HCT116 (cell line): ENCODE measurements at regions not wholly inside any gene's neighbourhood (a gene's known extent, or its start where the extent isn't known, plus 50 kb on each side); places are given as distances from the start of the nearest gene placed in this dataset.

Source experiments
- ATAC-seq: fragments of 200-7000 bp; cut with Tn5 transposase; 2 replicates; pipeline ENCODE4 v1.9.1; 2020; ENCODE audit warnings: mild to moderate bottlenecking, moderate library complexity
- BruUV-seq: library from RNA; stranded (reverse); fragments of 400-500 nt; replicated peaks from 2 replicates; lab custom pipeline; 2021; lab: Mats Ljungman, UMichigan
- CTCF ChIA-PET: fragments of 300-600 bp; sonication (Branson Sonifier 250); formaldehyde crosslinking; loops from one replicate; lab custom pipeline; 2021; ENCODE audit warnings: antibody characterized with exemption; lab: Charles Lee
- POLR2A ChIA-PET: fragments of 300-600, 350-600 bp; sonication (Branson Sonifier 250); formaldehyde crosslinking; loops from one replicate; lab custom pipeline; 2021; ENCODE audit warnings: antibody characterized with exemption; lab: Charles Lee
- RAD21 ChIA-PET, 2 experiments: fragments of 300-600 bp; sonication (Branson Sonifier 250); formaldehyde crosslinking; loops; one replicate each; lab custom pipeline; 2023; ENCODE audit warnings: low total read pairs in 2 of 2; ENCODE audit not compliant: uncharacterized antibody in 2 of 2, unreplicated experiment in 2 of 2, low non-redundant PET in 1 of 2; lab: Charles Lee
- DNase-seq: peaks from one replicate; pipeline ENCODE4 v3.0.0-alpha.2; 2010; ENCODE audit warnings: low read depth, low spot score
- H2AFZ ChIP-seq: fragments of 200-600 bp; shearing (Covaris generic), sonication (generic); 2 replicates; pipeline ENCODE4 v1.6.1; 2017; ENCODE audit warnings: low read depth, mixed run types, mixed read lengths, antibody characterized with exemption, low read length; ENCODE audit not compliant: poor library complexity, severe bottlenecking
- H3K27ac ChIP-seq: 2 replicates; pipeline ENCODE4 v1.5.1; 2012; ENCODE audit warnings: low read depth, low read length
- H3K27me3 ChIP-seq: fragments of 200-600 bp; sonication (generic); 2 replicates; pipeline ENCODE4 v1.6.1; 2016; ENCODE audit warnings: mixed run types, low read length, mixed read lengths; ENCODE audit not compliant: insufficient read depth
- H3K36me3 ChIP-seq, 2 experiments: fragments of 200-500 bp in 1 of 2; fragments of 200-600 bp in 1 of 2; sonication (Bioruptor generic) in 1 of 2; sonication (generic) in 1 of 2; 2 replicates each; pipeline versions ENCODE4 v1.5.1 to v1.6.1; 2014 to 2016; ENCODE audit warnings: low read length in 2 of 2, inconsistent platforms in 1 of 2, mixed read lengths in 1 of 2, mixed run types in 1 of 2; ENCODE audit not compliant: insufficient read depth in 2 of 2, control insufficient read depth in 1 of 2
- H3K4me1 ChIP-seq, 2 experiments: fragments of 200-600 bp in 1 of 2; sonication (generic) in 1 of 2; 2 replicates each; pipeline versions ENCODE4 v1.5.1 to v1.6.1; 2012 to 2017; ENCODE audit warnings: low read length in 2 of 2, inconsistent platforms in 1 of 2, mild to moderate bottlenecking in 1 of 2, mixed read lengths in 1 of 2, mixed run types in 1 of 2, moderate library complexity in 1 of 2; ENCODE audit not compliant: insufficient read depth in 2 of 2, control insufficient read depth in 1 of 2
- H3K4me2 ChIP-seq: fragments of 200-600 bp; sonication (generic); 2 replicates; pipeline ENCODE4 v1.6.1; 2017; ENCODE audit warnings: mixed run types, low read length, mixed read lengths
- H3K4me3 ChIP-seq, 2 experiments: fragments of 200-600 bp in 1 of 2; sonication (generic) in 1 of 2; replicated peaks in 1 of 2; 2 replicates each; pipeline ENCODE4 v1.5.1; 2011 to 2016; ENCODE audit warnings: low read length in 2 of 2, control low read depth in 1 of 2, low read depth in 1 of 2, mild to moderate bottlenecking in 1 of 2, mixed read lengths in 1 of 2, mixed run types in 1 of 2
- H3K79me2 ChIP-seq: fragments of 200-600 bp; sonication (generic); 2 replicates; pipeline ENCODE4 v1.6.1; 2017; ENCODE audit warnings: mild to moderate bottlenecking, mixed run types, low read length, moderate library complexity, mixed read lengths; ENCODE audit not compliant: insufficient read depth
- H3K9ac ChIP-seq: fragments of 200-600 bp; sonication (generic); 2 replicates; pipeline ENCODE4 v1.6.1; 2016; ENCODE audit warnings: low read length, mixed read lengths
- H3K9me2 ChIP-seq: fragments of 200-600 bp; sonication (generic), shearing (Covaris generic); 2 replicates; pipeline ENCODE4 v1.6.1; 2017; ENCODE audit warnings: mixed run types, mild to moderate bottlenecking, moderate library complexity; ENCODE audit not compliant: insufficient read depth
- H3K9me3 ChIP-seq, 2 experiments: fragments of 200-500 bp in 1 of 2; fragments of 200-600 bp in 1 of 2; sonication (Bioruptor generic) in 1 of 2; sonication (generic) in 1 of 2; 2 replicates each; pipeline ENCODE4 v1.6.1; 2014 to 2017; ENCODE audit warnings: low read length in 2 of 2, mixed read lengths in 2 of 2, inconsistent platforms in 1 of 2, low read depth in 1 of 2, mild to moderate bottlenecking in 1 of 2, mixed run types in 1 of 2, moderate library complexity in 1 of 2; ENCODE audit not compliant: control insufficient read depth in 1 of 2, insufficient read depth in 1 of 2
- H4K20me1 ChIP-seq: fragments of 200-600 bp; sonication (generic), shearing (Covaris generic); 2 replicates; pipeline ENCODE4 v1.6.1; 2017; ENCODE audit warnings: mixed run types, mild to moderate bottlenecking, moderate library complexity; ENCODE audit not compliant: insufficient read depth
- ATF3 ChIP-seq: IDR thresholded peaks from 2 replicates; pipeline ENCODE4 v1.6.1; 2012
- CBX3 ChIP-seq: IDR thresholded peaks from 2 replicates; pipeline ENCODE4 v1.6.1; 2012; ENCODE audit warnings: low read depth
- CTCF ChIP-seq, 3 experiments: fragments of 200-600 bp in 1 of 3; sonication (generic) in 1 of 3; IDR thresholded peaks in 2 of 3; conservative IDR thresholded peaks in 1 of 3; 2 replicates each; pipeline ENCODE4 v1.5.1; 2012 to 2017; ENCODE audit warnings: low read depth in 2 of 3, low read length in 2 of 3, antibody characterized with exemption in 1 of 3, borderline replicate concordance in 1 of 3, control low read depth in 1 of 3, mild to moderate bottlenecking in 1 of 3, mixed read lengths in 1 of 3, mixed run types in 1 of 3, moderate library complexity in 1 of 3; ENCODE audit not compliant: insufficient read depth in 1 of 3
- EGR1 ChIP-seq: IDR thresholded peaks from 2 replicates; pipeline ENCODE4 v1.6.1; 2012; ENCODE audit warnings: low read depth
- EZH2 ChIP-seq: fragments of 200-600 bp; sonication (generic); IDR thresholded peaks from 2 replicates; pipeline ENCODE4 v1.6.1; 2017; ENCODE audit warnings: antibody characterized with exemption, mixed run types
- FOSL1 ChIP-seq: IDR thresholded peaks from 2 replicates; pipeline ENCODE4 v1.6.1; 2012; ENCODE audit warnings: low read depth
- JUND ChIP-seq: IDR thresholded peaks from 2 replicates; pipeline ENCODE4 v1.6.1; 2012
- MAX ChIP-seq: IDR thresholded peaks from 2 replicates; pipeline ENCODE4 v1.6.1; 2012
- POLR2A ChIP-seq: IDR thresholded peaks from 2 replicates; pipeline ENCODE4 v1.7.0; 2011; ENCODE audit warnings: borderline replicate concordance; ENCODE audit not compliant: insufficient read depth, insufficient read length; ENCODE audit errors: extremely low read depth
- POLR2AphosphoS5 ChIP-seq: IDR thresholded peaks from 2 replicates; pipeline ENCODE4 v1.6.1; 2011; ENCODE audit warnings: mild to moderate bottlenecking, low read depth, low read length, moderate library complexity
- SIN3A ChIP-seq: IDR thresholded peaks from 2 replicates; pipeline ENCODE4 v1.6.1; 2012; ENCODE audit warnings: low read depth
- SP1 ChIP-seq: IDR thresholded peaks from 2 replicates; pipeline ENCODE4 v1.6.1; 2012; ENCODE audit warnings: low read depth
- SRF ChIP-seq: IDR thresholded peaks from 2 replicates; pipeline ENCODE4 v1.6.1; 2012; ENCODE audit warnings: low read depth
- TCF7L2 ChIP-seq: IDR thresholded peaks from 2 replicates; pipeline ENCODE4 v1.7.0; 2011; ENCODE audit warnings: borderline replicate concordance, inconsistent platforms; ENCODE audit not compliant: insufficient read depth, insufficient read length; ENCODE audit errors: extremely low read depth
- YY1 ChIP-seq: IDR thresholded peaks from 2 replicates; pipeline ENCODE4 v1.6.1; 2011; ENCODE audit warnings: low read length, low read depth, moderate library complexity, mild to moderate bottlenecking; ENCODE audit not compliant: insufficient replicate concordance; ENCODE audit errors: extremely low read depth
- ZFX ChIP-seq: fragments of 450-650 bp; IDR thresholded peaks from 2 replicates; pipeline ENCODE4 v1.6.1; 2017
- ZNF274 ChIP-seq: fragments of 200-500 bp; sonication (Bioruptor generic); IDR thresholded peaks from 2 replicates; pipeline ENCODE4 v1.6.1; 2014; ENCODE audit warnings: mild to moderate bottlenecking, low read depth, low read length, inconsistent platforms
- intact Hi-C: fragments of 100-400 bp; cut with micrococcal nuclease; formaldehyde crosslinking; loops from 2 replicates; pipeline ENCODE4 v1.10.0; 2022

GRCh38 chr6:4707011-4707410, 69.2 kb upstream of the CDYL start:
- RAD21 ChIA-PET, result no interaction called here
- POLR2A ChIA-PET, result no interaction called here
- Histone ChIP-seq H3K27me3 (no peaks in the 10 kb centered on the region), H3K4me1 (no peaks in the 10 kb centered on the region), H3K4me3 (no peak overlapping the region), H3K27ac (no peak overlapping the region), H3K9ac (no peak overlapping the region), H3K79me2 (no peaks in the 10 kb centered on the region), H3K4me2 (no peak overlapping the region), H3K9me3 (no peaks in the 10 kb centered on the region), H4K20me1 (no peaks in the 10 kb centered on the region), H2AFZ (no peak overlapping the region), H3K36me3 (no peaks in the 10 kb centered on the region), H3K9me2 (no peaks in the 10 kb centered on the region)
- no peak for ATAC-seq
- DNase-seq, result no peak
- intact Hi-C loops, result no loop called here
- CTCF ChIA-PET, result no interaction called here
- TF ChIP-seq SP1 (no peak), MAX (no peak), SIN3A (no peak), CTCF (IDR thresholded peaks at IDR 0.05 in 2 of 3, conservative IDR thresholded peaks at IDR 0.05 in 1 of 3; ENCODE audit: borderline replicate concordance in 1 of 3, insufficient read depth in 1 of 3, low read depth in 2 of 3, low read length in 2 of 3) (no peak), EGR1 (no peak), YY1 (no peak), FOSL1 (no peak)
- BruUV-seq, result no TSS peak

GRCh38 chr6:4705809-4706208, 70.4 kb upstream of the CDYL start:
- Histone ChIP-seq H3K27ac (no peak overlapping the region), H3K36me3 (no peaks in the 10 kb centered on the region), H4K20me1 (no peaks in the 10 kb centered on the region), H3K4me1 (no peaks in the 10 kb centered on the region), H3K79me2 (no peaks in the 10 kb centered on the region), H3K27me3 (no peaks in the 10 kb centered on the region), H3K4me3 (no peak overlapping the region), H3K9me3 (no peaks in the 10 kb centered on the region), H2AFZ (no peak overlapping the region), H3K4me2 (no peak overlapping the region), H3K9ac (no peak overlapping the region), H3K9me2 (no peaks in the 10 kb centered on the region)
- intact Hi-C loops, result no loop called here
- no peak for DNase-seq
- no peak for ATAC-seq
- POLR2A ChIA-PET, result no interaction called here
- RAD21 ChIA-PET, result no interaction called here
- CTCF ChIA-PET, result no interaction called here
- BruUV-seq, result no TSS peak
- TF ChIP-seq POLR2AphosphoS5, result no peak
- no peak for TF ChIP-seq SRF
- TF ChIP-seq EZH2, result no peak
- no peak for TF ChIP-seq CTCF (IDR thresholded peaks at IDR 0.05 in 2 of 3, conservative IDR thresholded peaks at IDR 0.05 in 1 of 3; ENCODE audit: borderline replicate concordance in 1 of 3, insufficient read depth in 1 of 3, low read depth in 2 of 3, low read length in 2 of 3)
- TF ChIP-seq CBX3, result no peak
- TF ChIP-seq ATF3, result no peak
- no peak for TF ChIP-seq YY1
- no peak for TF ChIP-seq SIN3A
- TF ChIP-seq ZNF274, result no peak
- TF ChIP-seq TCF7L2, result no peak
- TF ChIP-seq MAX, result no peak
- TF ChIP-seq POLR2A, result no peak
- TF ChIP-seq ZFX, result no peak
- no peak for TF ChIP-seq JUND
